HL-60 (cell line): ENCODE measurements at regions not wholly inside any gene's neighbourhood (a gene's known extent, or its start where the extent isn't known, plus 50 kb on each side); places are given as distances from the start of the nearest gene placed in this dataset.

ENCODE experiments used
- DNase-seq, 2 experiments: peaks; one replicate each; pipeline ENCODE4 v3.0.0-alpha.2; 2010 to 2020; ENCODE audit warnings: low read depth in 1 of 2, low spot score in 1 of 2
- H3K27ac ChIP-seq: fragments of 250-450 bp; sonication (Bioruptor Pico); replicated peaks from 2 replicates; pipeline ENCODE4 v1.5.1; 2020; ENCODE audit warnings: mild to moderate bottlenecking, moderate library complexity
- H3K27me3 ChIP-seq: fragments of 250-450 bp; sonication (Bioruptor Pico); 2 replicates; pipeline ENCODE4 v1.5.1; 2021; ENCODE audit warnings: mild to moderate bottlenecking, moderate library complexity; ENCODE audit not compliant: insufficient read depth, poor library complexity, severe bottlenecking
- H3K4me3 ChIP-seq: replicated peaks from 2 replicates; pipeline ENCODE4 v1.5.1; 2011; ENCODE audit warnings: mild to moderate bottlenecking, control low read depth, low read length; ENCODE audit not compliant: insufficient read depth
- GABPA ChIP-seq: IDR thresholded peaks from 2 replicates; pipeline ENCODE4 v1.6.1; 2012; ENCODE audit warnings: low read depth
- POLR2AphosphoS5 ChIP-seq: IDR thresholded peaks from 2 replicates; pipeline ENCODE4 v1.6.1; 2012; ENCODE audit warnings: low read depth
- SPI1 ChIP-seq: IDR thresholded peaks from 2 replicates; pipeline ENCODE4 v1.6.1; 2012; ENCODE audit warnings: low read depth, mild to moderate bottlenecking, borderline replicate concordance
- TF ChIP-seq, protein P1 (sequence below): IDR thresholded peaks from one replicate; pipeline ENCODE4 v1.5.1; 2011; ENCODE audit warnings: low read length, control low read depth, inconsistent platforms; ENCODE audit not compliant: insufficient read depth
- TF ChIP-seq, protein P2 (sequence below): IDR thresholded peaks from 2 replicates; pipeline ENCODE4 v1.6.1; 2012; ENCODE audit warnings: low read depth; ENCODE audit not compliant: insufficient replicate concordance

DNA sequence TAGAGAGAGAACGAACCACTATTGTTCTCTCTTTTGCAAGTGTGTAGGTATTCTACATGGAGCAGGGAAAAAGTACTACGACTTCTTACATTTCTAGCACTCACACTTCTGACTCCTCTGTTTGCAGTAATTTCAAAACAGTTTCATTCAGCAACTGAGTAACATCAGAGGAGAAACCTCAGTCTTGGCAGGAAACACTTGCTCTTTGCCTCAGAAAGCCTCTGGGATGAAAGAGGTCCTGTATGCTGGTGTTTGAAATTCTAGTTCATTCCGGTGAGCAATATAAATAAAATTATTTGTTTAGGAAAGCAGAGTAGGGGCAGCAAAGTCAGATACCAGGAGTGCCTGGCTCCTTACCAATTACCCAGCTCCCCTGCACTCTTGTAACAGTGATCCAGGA is 595.5 kb downstream of the TBC1D4 start:
- DNase-seq: no peak
- TF ChIP-seq, protein P1, sequence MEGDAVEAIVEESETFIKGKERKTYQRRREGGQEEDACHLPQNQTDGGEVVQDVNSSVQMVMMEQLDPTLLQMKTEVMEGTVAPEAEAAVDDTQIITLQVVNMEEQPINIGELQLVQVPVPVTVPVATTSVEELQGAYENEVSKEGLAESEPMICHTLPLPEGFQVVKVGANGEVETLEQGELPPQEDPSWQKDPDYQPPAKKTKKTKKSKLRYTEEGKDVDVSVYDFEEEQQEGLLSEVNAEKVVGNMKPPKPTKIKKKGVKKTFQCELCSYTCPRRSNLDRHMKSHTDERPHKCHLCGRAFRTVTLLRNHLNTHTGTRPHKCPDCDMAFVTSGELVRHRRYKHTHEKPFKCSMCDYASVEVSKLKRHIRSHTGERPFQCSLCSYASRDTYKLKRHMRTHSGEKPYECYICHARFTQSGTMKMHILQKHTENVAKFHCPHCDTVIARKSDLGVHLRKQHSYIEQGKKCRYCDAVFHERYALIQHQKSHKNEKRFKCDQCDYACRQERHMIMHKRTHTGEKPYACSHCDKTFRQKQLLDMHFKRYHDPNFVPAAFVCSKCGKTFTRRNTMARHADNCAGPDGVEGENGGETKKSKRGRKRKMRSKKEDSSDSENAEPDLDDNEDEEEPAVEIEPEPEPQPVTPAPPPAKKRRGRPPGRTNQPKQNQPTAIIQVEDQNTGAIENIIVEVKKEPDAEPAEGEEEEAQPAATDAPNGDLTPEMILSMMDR: no peak
- TF ChIP-seq POLR2AphosphoS5 (no peak), GABPA (no peak), SPI1 (no peak)
- TF ChIP-seq, protein P2, sequence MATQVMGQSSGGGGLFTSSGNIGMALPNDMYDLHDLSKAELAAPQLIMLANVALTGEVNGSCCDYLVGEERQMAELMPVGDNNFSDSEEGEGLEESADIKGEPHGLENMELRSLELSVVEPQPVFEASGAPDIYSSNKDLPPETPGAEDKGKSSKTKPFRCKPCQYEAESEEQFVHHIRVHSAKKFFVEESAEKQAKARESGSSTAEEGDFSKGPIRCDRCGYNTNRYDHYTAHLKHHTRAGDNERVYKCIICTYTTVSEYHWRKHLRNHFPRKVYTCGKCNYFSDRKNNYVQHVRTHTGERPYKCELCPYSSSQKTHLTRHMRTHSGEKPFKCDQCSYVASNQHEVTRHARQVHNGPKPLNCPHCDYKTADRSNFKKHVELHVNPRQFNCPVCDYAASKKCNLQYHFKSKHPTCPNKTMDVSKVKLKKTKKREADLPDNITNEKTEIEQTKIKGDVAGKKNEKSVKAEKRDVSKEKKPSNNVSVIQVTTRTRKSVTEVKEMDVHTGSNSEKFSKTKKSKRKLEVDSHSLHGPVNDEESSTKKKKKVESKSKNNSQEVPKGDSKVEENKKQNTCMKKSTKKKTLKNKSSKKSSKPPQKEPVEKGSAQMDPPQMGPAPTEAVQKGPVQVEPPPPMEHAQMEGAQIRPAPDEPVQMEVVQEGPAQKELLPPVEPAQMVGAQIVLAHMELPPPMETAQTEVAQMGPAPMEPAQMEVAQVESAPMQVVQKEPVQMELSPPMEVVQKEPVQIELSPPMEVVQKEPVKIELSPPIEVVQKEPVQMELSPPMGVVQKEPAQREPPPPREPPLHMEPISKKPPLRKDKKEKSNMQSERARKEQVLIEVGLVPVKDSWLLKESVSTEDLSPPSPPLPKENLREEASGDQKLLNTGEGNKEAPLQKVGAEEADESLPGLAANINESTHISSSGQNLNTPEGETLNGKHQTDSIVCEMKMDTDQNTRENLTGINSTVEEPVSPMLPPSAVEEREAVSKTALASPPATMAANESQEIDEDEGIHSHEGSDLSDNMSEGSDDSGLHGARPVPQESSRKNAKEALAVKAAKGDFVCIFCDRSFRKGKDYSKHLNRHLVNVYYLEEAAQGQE: no peak
- no peaks in the 10 kb centered on the region for H3K27me3 ChIP-seq
- H3K4me3 ChIP-seq: no peak overlapping the region
- no peak overlapping the region for H3K27ac ChIP-seq

DNA sequence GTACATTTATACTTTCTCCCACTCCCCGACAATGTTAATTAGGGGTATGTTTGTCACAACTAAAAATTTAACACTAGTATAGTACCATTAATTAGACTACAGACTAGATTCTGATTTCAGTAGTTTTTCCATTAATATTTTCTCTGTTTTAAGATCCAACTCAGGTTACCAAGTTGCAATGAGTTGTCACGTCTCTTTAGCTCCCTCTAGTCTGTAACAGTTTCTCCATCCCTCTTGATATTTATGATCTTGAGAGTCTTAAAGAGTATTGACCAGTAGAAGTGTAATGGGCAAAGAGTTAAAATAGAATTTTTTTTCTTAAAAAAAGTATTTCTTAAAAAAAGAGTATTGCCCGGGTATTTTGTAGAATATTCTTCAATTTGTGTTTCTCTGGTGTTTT is 598.1 kb downstream of the TBC1D4 start:
- TF ChIP-seq, protein P2: no peak
- TF ChIP-seq, protein P1: no peak
- TF ChIP-seq SPI1 (no peak), GABPA (no peak), POLR2AphosphoS5 (no peak)
- H3K27ac ChIP-seq: no peak overlapping the region
- no peak overlapping the region for H3K4me3 ChIP-seq
- H3K27me3 ChIP-seq: no peaks in the 10 kb centered on the region
- DNase-seq: no peak

DNA sequence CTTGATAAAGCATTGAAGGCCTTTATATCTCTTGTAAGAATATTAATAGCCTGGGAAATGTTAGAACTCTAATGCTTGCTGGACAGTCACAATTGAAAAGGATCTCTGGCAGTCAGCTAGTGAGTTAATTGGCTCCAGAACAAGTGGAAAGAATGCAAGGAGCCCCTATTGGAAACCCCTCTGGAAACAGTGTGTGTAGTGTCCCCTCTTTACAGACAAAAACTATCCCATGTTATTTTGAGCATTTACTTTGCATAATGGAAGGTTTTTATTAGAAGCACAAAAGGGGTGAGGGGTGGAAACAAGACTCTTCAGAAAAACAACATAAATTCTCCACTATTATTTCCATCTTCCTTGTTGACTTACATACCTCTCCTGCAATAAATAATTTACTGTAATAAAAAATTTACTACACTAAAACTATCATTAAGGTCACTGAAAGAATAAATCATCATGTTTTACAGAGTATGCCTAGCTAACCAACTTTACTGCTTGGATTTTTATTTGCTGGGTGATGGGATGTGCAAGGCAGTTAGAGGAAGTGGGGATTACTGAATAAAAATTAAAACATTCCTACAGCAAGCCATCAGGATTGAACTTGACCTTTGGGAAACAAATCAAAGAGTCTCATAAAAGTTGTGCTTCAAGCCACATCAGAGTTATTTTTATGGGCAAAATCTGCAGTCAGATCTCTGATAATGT is 610.4 kb downstream of the TBC1D4 start:
- no peak overlapping the region for H3K27ac ChIP-seq
- DNase-seq: no peak
- no peaks in the 10 kb centered on the region for H3K27me3 ChIP-seq
- H3K4me3 ChIP-seq: no peak overlapping the region
- no peak for TF ChIP-seq SPI1
- no peak for TF ChIP-seq GABPA
- no peak for TF ChIP-seq POLR2AphosphoS5

DNA sequence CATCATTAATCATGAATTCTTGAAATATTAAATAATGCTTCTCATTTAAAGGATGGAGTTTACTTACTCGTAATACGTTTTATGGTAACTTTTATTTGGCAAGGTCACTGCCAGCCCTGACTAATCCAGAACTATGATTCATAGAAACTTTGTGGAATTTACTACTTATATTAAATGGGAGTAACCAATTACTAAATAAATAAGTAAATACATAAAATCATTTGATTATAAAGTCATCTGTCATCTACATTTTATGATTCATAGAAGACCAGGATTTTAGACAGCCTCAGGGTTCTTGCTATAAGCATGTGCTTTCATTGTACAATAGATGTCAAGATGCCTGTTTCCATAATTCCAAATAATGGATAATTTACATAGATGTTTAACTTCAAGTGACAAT is 611.1 kb downstream of the TBC1D4 start:
- Histone ChIP-seq H3K27me3 (no peaks in the 10 kb centered on the region), H3K27ac (no peak overlapping the region), H3K4me3 (no peak overlapping the region)
- DNase-seq: no peak
- TF ChIP-seq, protein P2: no peak
- no peak for TF ChIP-seq POLR2AphosphoS5
- TF ChIP-seq, protein P1: no peak
- no peak for TF ChIP-seq SPI1
- TF ChIP-seq GABPA: no peak
